ENCODE measurements at regions not wholly inside any gene's neighbourhood (a gene's known extent, or its start where the extent isn't known, plus 50 kb on each side); places are given as distances from the start of the nearest gene placed in this dataset.

GRCh38 chr5:68817632-68818031 is 276.2 kb upstream of the SLC30A5 start:
- no peak for TF ChIP-seq POLR2AphosphoS5 (IDR thresholded peaks at IDR 0.05; ENCODE audit: low read depth, low read length)
- no peak for TF ChIP-seq TAF1 (IDR thresholded peaks at IDR 0.05; ENCODE audit: borderline replicate concordance, insufficient read depth, low read length)
- TF ChIP-seq REST (IDR thresholded peaks at IDR 0.05; ENCODE audit: insufficient read depth in 1 of 2, low read depth in 2 of 2, low read length in 2 of 2): no peak
- TF ChIP-seq SIN3A (IDR thresholded peaks at IDR 0.05; ENCODE audit: borderline replicate concordance, insufficient read depth, low read length): no peak
- no peak for TF ChIP-seq FOXP2 (optimal IDR thresholded peaks at IDR 0.05; ENCODE audit: borderline replicate concordance, extremely low read depth, extremely low read length, insufficient read depth)

All from PFSK-1 (cell line).